ENCODE measurements at regions not wholly inside any gene's neighbourhood (a gene's known extent, or its start where the extent isn't known, plus 50 kb on each side); places are given as distances from the start of the nearest gene placed in this dataset.

DNA sequence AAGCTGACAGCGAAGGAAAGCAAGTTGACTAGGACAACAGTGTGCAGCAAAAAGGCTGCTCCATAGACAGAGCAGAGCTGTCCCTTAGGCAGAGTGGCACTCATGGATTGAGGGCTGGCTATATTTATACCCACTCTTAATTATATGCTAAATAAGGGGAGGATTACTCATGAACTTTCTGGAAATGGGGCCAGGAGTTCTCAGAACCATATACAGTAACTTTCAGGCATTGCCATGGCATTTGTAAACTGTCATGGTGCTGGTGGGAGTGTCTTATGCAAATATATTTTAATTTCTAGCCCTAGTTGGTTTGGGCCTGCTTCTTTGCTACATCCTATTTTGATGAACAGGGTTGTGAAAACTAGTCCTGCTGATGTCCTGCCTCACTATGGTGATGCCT lies 279.5 kb upstream of the MGAT5 start:
- intact Hi-C loops (cut with micrococcal nuclease): no loop called here
- peaks cover 2% of the 10 kb centered on the region for H3K27me3 Mint-ChIP-seq
- POLR2A ChIA-PET: no interaction called here

DNA sequence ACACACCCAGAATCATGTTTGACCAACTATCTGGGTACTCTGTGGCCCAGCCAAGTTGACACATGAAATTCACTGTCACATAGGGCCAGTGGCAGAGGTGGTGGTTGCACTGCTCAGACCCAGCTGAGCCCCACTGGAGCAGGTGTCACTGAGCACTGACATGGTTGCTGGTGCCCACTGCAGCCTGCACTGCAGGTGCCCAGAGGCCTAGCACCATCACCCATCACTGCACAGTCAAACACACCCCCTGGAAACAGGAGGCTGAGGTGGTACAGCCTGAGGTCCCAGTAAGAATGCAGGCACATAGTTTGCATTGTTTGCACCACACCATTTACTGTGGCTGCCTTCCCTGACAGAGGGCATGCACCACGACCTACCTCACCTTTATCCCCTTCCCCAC lies 278.7 kb upstream of the MGAT5 start:
- no peak overlapping the region for H3K4me3 Mint-ChIP-seq
- no peak overlapping the region for H3K27ac Mint-ChIP-seq
- ChIA-PET POLR2A (no interaction called here), CTCF (no interaction called here)
- peaks cover 2% of the 10 kb centered on the region for H3K27me3 Mint-ChIP-seq
- ATAC-seq (ENCODE audit: low read depth) (no peak), DNase-seq (no peak)
- intact Hi-C loops (cut with micrococcal nuclease): no loop called here
- peaks cover 23% of the 10 kb centered on the region for H3K4me1 Mint-ChIP-seq
- TF ChIP-seq, protein P1, sequence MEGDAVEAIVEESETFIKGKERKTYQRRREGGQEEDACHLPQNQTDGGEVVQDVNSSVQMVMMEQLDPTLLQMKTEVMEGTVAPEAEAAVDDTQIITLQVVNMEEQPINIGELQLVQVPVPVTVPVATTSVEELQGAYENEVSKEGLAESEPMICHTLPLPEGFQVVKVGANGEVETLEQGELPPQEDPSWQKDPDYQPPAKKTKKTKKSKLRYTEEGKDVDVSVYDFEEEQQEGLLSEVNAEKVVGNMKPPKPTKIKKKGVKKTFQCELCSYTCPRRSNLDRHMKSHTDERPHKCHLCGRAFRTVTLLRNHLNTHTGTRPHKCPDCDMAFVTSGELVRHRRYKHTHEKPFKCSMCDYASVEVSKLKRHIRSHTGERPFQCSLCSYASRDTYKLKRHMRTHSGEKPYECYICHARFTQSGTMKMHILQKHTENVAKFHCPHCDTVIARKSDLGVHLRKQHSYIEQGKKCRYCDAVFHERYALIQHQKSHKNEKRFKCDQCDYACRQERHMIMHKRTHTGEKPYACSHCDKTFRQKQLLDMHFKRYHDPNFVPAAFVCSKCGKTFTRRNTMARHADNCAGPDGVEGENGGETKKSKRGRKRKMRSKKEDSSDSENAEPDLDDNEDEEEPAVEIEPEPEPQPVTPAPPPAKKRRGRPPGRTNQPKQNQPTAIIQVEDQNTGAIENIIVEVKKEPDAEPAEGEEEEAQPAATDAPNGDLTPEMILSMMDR (IDR thresholded peaks at IDR 0.05): no peak
- no peaks in the 10 kb centered on the region for H3K9me3 Mint-ChIP-seq
- no peaks in the 10 kb centered on the region for H3K36me3 Mint-ChIP-seq (ENCODE audit: low read depth)

More for the DNA sequence above, 279.5 kb upstream of the MGAT5 start:
- DNase-seq (no peak), ATAC-seq (ENCODE audit: low read depth) (no peak)
- CTCF ChIA-PET: no interaction called here
- H3K4me1 Mint-ChIP-seq: peaks cover 25% of the 10 kb centered on the region
- TF ChIP-seq, protein P1 (IDR thresholded peaks at IDR 0.05): no peak
- no peaks in the 10 kb centered on the region for H3K9me3 Mint-ChIP-seq
- H3K36me3 Mint-ChIP-seq (ENCODE audit: low read depth): no peaks in the 10 kb centered on the region
- no peak overlapping the region for H3K27ac Mint-ChIP-seq
- H3K4me3 Mint-ChIP-seq: no peak overlapping the region

DNA sequence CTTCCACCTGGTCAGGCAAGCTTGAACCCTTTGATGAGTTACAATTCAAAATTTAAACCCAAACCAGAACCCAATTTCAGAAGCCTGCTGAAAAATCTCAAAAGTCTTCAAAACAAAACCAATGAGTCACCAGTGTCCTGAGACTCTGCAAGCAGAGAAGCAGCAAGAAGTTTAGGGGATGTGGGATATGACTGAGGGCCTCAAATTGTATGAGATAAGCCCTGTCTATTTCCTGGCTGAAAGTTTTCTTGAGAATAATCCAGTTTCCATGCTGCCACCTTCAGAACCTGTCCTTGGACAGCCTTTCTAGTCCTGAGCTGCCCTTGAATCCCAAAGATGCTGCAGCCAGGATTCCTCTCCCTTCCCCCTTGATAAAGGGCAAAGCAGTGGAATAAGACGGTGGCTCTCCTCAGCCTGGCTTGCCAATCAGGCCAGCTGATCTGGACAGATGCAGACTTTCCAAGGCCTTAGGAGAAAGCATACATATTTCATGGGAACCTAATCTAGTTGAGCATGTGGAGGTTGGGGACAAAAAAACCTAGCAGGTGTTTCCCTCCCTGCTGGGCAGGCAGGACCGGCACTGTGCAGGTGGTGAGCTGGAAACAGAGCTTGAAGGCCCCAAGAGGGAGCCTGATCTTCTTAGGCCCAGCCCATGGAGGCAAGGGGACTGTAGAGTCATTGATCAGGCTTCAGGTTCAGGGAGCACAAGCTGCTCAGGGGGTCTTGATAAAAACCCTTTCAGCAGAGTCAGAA lies 278.0 kb upstream of the MGAT5 start:
- DNase-seq (no peak), ATAC-seq (ENCODE audit: low read depth) (no peak)
- no peak overlapping the region for H3K4me3 Mint-ChIP-seq
- no peak overlapping the region for H3K27ac Mint-ChIP-seq
- ChIA-PET POLR2A (no interaction called here), CTCF (interaction anchor here (1.1 kb wide), 1 partner anchor 89 kb away, joined by 3 read pairs; no protein-coding TSS in a partner anchor)
- intact Hi-C loops (cut with micrococcal nuclease): no loop called here
- H3K36me3 Mint-ChIP-seq (ENCODE audit: low read depth): no peaks in the 10 kb centered on the region
- TF ChIP-seq, protein P1 (IDR thresholded peaks at IDR 0.05): no peak
- peaks cover 2% of the 10 kb centered on the region for H3K27me3 Mint-ChIP-seq
- H3K4me1 Mint-ChIP-seq: peaks cover 23% of the 10 kb centered on the region
- H3K9me3 Mint-ChIP-seq: no peaks in the 10 kb centered on the region

DNA sequence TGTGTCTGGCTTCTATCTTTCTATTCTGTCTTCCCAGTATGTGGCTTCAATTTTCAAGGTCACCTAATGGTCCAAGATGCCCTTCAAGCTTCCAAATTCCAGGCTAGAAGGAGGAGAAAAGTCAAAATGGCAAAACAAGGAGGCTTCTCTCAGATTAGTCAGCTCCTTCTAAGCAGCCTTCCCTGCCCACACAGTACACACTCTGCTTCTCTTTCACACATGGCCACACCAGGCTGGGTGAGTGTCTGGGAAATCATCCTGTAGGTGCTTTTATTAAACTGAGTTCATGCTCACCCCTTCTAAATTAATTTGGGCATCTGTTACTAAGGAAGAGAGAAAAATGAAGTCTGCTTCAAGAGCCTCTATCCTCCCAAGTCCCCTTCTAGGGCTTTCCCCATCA lies 277.2 kb upstream of the MGAT5 start:
- ChIA-PET POLR2A (no interaction called here), CTCF (interaction anchor here (1.1 kb wide), 1 partner anchor 90 kb away, joined by 3 read pairs; no protein-coding TSS in a partner anchor)
- intact Hi-C loops (cut with micrococcal nuclease): no loop called here
- Mint-ChIP-seq H3K4me1 (peaks cover 23% of the 10 kb centered on the region), H3K9me3 (no peaks in the 10 kb centered on the region), H3K4me3 (no peak overlapping the region), H3K36me3 (ENCODE audit: low read depth) (no peaks in the 10 kb centered on the region), H3K27me3 (peaks cover 2% of the 10 kb centered on the region), H3K27ac (no peak overlapping the region)
- no peak for DNase-seq
- TF ChIP-seq, protein P1 (IDR thresholded peaks at IDR 0.05): no peak
- no peak for ATAC-seq (ENCODE audit: low read depth)

DNA sequence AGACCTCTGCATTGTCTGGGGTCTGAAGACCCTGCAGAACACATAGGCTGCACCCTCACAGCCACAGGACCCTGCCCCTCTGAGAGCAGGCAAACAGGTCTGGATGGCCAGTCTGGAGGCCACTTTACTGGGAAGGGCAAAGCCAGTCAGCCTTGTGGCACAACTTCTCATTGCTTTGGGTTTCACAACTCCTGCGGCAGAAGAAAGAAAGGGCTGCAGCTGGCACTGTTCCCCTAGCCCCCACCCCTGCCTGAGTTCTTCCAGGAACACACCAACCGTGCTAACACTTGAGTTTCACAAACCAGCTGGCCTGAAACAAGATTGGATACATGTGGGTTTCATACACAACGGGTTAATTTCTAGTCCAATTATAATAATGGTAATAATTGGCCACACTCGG lies 276.5 kb upstream of the MGAT5 start:
- H3K9me3 Mint-ChIP-seq: no peaks in the 10 kb centered on the region
- no peak overlapping the region for H3K27ac Mint-ChIP-seq
- POLR2A ChIA-PET: no interaction called here
- ATAC-seq (ENCODE audit: low read depth) (no peak), DNase-seq (no peak)
- CTCF ChIA-PET: no interaction called here
- H3K4me3 Mint-ChIP-seq: no peak overlapping the region
- intact Hi-C loops (cut with micrococcal nuclease): no loop called here
- no peaks in the 10 kb centered on the region for H3K36me3 Mint-ChIP-seq (ENCODE audit: low read depth)
- H3K27me3 Mint-ChIP-seq: no peaks in the 10 kb centered on the region
- H3K4me1 Mint-ChIP-seq: peaks cover 23% of the 10 kb centered on the region
- TF ChIP-seq, protein P1 (IDR thresholded peaks at IDR 0.05): no peak

Data from activated B cell treated with CpG ODN at 0.5 μM for 24 hours (primary cell).